Left renal cortex interstitium (tissue), 4 donors: ENCODE measurements at regions not wholly inside any gene's neighbourhood (a gene's known extent, or its start where the extent isn't known, plus 50 kb on each side); places are given as distances from the start of the nearest gene placed in this dataset.

Experiments used
- DNase-seq, 4 donors: peaks; one replicate each; pipeline ENCODE4 v3.0.0-alpha.2; 2013; ENCODE audit warnings: low read depth in 4 of 4, low spot score in 2 of 4, missing footprints in 1 of 4

DNA sequence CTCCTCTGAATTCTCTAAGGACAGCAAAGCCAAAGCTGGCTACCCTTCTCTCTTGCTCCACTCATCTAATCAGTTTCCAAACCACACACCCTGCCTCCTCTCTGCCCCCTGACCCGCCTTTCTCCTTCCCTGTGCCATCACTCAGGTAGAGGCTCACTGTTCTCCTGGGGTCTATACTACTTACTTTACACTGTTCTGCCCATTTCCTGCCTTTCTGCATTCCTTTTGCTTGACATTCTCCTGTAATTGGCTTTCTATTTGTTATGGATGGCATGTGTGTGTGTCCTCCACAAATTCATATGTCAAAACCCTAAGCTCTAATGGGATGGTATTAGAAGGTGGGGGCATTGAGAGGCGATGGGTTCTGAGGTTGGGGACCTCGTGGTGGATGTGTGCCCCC, 675.2 kb upstream of the ID2 start:
- DNase-seq, result no peak

- DNase-seq, result no peak
These were observed 672.8 kb upstream of the ID2 start for GRCh38 chr2:8009010-8009597.

- no peak for DNase-seq
These were observed 665.8 kb upstream of the ID2 start for GRCh38 chr2:8015848-8016600.

DNA sequence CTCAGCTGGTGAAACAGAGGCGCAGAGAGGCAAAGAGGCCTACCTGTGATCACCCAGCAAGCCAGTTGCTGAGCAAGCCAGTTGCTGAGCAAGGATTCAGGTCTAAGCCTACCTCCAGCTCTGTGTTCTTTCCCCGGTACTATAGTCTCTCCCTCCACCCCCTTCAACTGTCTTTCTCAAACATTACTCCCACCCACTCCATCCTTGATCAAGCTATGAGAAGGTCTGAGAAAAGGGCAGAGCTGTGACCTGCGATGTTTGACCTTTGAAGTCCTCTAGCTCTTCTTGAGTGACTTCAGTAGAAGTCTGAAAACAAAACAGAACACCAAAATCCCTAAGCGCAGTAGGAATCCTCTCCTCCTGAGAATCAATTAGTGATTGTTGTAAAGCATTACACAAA, 665.2 kb upstream of the ID2 start:
- DNase-seq, result no peak

DNA sequence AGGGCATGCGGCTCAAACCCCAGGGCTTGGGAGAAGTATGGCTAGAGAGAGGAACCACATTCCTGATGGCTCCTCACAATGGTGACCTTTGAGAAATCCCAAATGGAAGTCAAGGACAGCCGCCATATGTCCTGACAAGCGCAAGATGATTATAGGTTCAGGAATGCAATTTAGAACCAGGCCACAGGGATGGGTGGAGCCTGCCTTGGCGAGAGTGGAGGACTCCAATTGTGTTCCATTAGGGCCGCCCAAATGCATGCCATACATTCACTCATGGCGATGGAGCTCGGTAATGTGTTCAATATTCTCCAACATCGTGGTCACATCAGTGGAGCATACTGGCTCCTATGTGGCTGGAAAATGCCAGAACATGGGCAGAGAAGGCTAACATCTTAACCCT, 662.9 kb upstream of the ID2 start:
- no peak for DNase-seq

DNA sequence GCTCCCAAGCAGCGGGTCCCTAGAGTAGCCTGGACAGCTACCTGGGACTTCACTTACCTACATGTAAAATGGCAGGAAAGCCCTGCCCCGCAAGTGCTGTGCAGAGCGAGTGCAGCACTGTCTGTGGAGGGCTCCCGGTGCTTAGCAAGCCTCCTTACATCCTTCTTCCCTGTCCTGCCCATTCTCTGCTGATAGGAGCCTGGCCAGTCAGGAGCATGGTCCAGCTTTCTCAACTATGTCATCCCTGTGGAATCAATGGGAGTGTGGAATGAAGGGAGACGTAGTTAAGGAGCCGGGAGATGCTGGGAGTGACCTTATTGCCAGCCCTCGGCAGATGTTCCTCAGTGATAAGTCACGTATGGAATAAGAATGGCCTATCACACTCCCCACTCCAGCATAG, 661.9 kb upstream of the ID2 start:
- DNase-seq, result no peak

DNA sequence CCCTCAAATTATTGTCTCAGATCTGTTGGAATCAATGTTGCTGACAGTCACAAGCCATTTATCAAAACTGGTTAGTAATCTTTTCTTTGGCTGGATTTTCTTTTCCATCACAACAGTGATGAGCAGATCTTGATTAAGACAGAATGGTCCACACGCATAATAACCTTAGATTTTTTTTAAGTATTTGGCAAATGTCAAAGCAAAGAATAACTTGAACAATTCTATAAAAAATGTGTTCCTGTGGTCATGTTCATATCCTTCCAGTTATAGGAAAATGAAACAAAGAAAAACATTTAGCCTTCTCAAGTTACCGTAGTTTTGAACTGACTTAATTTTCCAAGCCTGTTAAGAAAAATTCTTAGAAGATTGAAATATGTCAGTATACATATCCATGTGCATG, 659.9 kb upstream of the ID2 start:
- DNase-seq, result no peak

DNA sequence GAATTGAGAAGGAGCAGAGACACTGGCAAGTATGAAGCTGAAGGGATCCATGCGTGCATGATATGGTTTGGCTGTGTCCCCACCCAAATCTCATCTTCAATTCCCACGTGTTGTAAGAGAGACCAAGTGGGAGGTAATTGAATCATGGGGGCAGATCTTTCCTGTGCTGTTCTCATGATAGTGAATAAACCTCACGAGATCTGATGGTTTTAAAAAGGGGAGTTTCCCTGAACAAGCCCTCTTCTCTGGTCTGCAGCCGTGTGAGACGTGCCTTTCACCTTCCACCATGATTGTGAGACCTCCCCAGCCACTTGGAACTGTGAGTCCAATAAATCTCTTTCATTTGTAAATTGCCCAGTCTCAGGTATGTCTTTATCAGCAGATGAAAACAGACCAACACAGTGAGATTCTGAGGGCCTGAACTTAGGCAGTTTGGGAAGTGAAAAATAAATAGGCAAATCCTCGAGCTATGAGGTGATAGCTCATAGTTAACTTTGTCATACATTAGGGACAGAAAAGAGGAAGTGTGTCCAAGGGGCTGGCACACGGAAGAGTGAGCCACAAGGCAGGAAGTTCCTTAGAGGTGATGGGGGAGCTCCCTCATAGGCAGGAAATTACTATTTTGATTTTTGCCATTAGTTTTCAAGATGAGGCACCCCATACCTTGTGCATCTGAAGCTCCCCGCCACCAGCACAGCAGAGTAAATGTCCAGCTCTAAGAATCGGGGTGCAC, 658.8 kb upstream of the ID2 start:
- no peak for DNase-seq

DNA sequence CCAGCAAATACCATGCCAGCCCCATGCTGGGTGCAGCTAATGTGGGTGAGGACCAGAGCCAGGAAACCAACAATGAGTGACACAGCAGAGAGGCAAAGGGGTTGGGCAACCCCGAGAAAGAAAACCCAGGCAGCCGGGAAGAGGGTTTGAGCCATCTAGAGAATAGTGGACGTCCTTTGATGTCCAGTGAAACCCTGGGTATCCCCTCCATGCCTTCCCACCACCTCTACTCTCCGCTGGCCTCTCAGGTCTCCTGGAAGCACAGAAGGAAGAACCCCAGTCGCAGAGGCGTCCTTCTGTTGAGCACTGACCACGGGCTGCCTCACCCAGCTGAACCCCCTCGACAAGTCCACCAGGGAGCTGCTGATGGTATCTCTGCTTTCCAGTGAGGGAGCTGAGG, 657.4 kb upstream of the ID2 start:
- DNase-seq, result no peak

DNA sequence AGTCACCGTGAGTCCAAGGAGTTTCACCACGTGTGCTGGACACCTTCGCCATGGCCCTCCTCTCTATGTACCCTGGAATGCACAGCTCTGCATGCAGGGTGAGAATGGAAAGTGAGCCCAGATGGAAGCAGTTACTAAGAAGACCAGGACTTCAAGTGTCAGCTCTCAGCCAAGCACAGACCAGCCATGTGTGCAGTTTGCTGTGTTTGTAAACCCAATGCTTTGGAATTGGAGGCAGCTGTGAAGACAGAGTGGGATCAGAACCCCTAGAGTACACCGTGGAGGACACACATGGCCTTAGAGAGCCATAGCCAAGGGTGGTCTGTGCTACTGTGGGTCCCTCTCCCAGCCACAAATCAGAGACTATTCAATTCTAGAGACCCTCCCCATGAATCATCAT, 655.5 kb upstream of the ID2 start:
- DNase-seq, result no peak

DNA sequence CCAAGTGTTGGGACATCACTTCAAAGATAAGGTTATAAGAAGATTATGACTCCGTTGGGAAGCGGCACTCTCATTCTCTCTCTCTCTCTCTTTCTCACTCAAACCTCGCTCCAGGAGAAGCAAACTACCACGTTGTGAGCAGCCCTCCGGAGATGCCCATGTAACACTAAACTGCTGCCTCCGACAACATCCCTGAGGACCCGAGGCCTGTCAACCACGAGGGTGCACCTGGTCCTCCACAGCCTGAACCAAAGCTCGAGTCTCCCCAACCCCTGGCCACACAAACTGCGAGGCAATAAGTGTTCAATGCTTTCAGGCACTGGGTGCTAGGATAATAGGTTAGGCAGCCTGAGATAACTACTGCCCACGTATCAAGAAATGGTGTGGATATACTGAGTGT, 654.5 kb upstream of the ID2 start:
- no peak for DNase-seq

- DNase-seq, result no peak
These were observed 653.8 kb upstream of the ID2 start for GRCh38 chr2:8028036-8028435.

- no peak for DNase-seq
These were observed 653.4 kb upstream of the ID2 start for GRCh38 chr2:8028436-8028835.

GRCh38 chr2:8028981-8029380, 652.9 kb upstream of the ID2 start:
- DNase-seq, result no peak

- DNase-seq, result no peak
These were observed 651.1 kb upstream of the ID2 start for GRCh38 chr2:8030573-8031303.

GRCh38 chr2:8031370-8031769, 650.5 kb upstream of the ID2 start:
- no peak for DNase-seq

- no peak for DNase-seq
These were observed 648.2 kb upstream of the ID2 start for GRCh38 chr2:8033546-8034096.

DNA sequence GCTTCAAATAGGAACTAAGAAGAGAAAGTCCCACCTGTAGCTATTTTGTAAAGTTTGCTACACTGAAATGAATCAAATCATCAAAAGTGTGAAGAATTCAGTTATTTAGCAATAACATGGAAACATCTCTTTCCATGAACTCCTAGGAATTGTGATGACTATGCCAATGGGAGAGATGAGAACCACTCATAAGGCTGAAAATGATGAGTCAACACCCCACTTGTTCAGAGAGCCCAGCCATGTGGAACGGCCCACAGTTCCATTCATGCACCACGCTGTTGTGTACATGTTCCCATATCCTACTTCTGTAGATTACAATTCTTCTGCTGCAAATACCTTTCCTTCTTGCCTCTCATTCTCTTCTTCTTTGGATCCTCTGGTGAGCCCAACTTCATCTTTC, 645.5 kb upstream of the ID2 start:
- no peak for DNase-seq

- DNase-seq, result no peak
These were observed 642.1 kb upstream of the ID2 start for GRCh38 chr2:8039732-8040131.

DNA sequence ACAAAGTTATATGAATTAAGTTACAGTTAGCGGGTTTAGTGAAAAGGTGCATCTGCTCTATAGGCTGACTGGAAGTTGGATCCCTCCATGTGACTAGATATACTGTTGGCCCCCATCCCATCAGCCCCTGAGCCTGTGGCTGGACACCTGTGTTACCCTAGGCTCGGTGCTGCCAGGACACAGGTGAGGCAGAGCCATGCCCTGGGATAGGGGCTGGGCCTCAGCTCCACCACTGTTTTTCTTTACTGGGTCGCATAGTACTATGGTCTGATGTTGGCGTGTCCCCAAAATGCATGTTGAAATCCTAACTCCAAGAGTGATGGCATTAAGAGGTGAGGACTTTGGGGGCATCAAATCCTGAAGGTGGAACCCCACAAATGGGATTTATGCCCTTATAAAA, 638.6 kb upstream of the ID2 start:
- no peak for DNase-seq

- DNase-seq, result no peak
These were observed 637.7 kb upstream of the ID2 start for GRCh38 chr2:8044046-8044594.
